ENCODE measurements at regions not wholly inside any gene's neighbourhood (a gene's known extent, or its start where the extent isn't known, plus 50 kb on each side); places are given as distances from the start of the nearest gene placed in this dataset.

DNA sequence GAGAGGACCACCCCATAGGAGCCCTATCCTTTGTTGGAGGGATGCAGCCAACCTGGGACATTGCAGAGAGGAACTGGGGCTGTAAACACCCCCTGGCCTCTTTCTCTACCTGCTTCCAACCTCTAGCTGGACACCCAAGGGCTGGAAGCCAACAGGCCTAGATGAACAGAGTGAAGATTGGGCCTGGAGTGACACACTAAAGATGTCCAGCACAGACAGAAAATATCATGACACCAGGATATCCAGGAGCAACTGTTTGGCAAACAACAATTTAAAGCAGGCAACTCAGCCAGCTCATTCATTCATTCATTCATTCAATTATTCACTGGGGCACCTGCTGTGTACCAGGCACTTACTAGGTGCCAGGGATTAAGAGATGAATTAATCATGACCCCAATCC, 125.0 kb upstream of the NCOR2 start:
- TF ChIP-seq BACH2 (CRISPR knock-in tag; IDR thresholded peaks at IDR 0.05; ENCODE audit: borderline replicate concordance) = no peak
- no peak for TF ChIP-seq ZC3H10 (CRISPR knock-in tag; IDR thresholded peaks at IDR 0.05)
- TF ChIP-seq, protein P1, sequence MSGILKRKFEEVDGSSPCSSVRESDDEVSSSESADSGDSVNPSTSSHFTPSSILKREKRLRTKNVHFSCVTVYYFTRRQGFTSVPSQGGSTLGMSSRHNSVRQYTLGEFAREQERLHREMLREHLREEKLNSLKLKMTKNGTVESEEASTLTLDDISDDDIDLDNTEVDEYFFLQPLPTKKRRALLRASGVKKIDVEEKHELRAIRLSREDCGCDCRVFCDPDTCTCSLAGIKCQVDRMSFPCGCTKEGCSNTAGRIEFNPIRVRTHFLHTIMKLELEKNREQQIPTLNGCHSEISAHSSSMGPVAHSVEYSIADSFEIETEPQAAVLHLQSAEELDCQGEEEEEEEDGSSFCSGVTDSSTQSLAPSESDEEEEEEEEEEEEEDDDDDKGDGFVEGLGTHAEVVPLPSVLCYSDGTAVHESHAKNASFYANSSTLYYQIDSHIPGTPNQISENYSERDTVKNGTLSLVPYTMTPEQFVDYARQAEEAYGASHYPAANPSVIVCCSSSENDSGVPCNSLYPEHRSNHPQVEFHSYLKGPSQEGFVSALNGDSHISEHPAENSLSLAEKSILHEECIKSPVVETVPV (CRISPR knock-in tag; IDR thresholded peaks at IDR 0.05) = no peak
- TF ChIP-seq ISL1 (CRISPR knock-in tag; IDR thresholded peaks at IDR 0.05) = no peak
- no peak for TF ChIP-seq RARB (CRISPR knock-in tag; IDR thresholded peaks at IDR 0.05)
- TF ChIP-seq ZFP3 (CRISPR knock-in tag; IDR thresholded peaks at IDR 0.05) = no peak
- no peak for TF ChIP-seq ZNF565 (CRISPR knock-in tag; conservative IDR thresholded peaks at IDR 0.05; ENCODE audit: low read depth)
- no peak for TF ChIP-seq ZNF8 (CRISPR knock-in tag; IDR thresholded peaks at IDR 0.05)
- no peak for TF ChIP-seq ARNTL (CRISPR knock-in tag; IDR thresholded peaks at IDR 0.05; ENCODE audit: borderline replicate concordance, low read depth)
- TF ChIP-seq, protein P2, sequence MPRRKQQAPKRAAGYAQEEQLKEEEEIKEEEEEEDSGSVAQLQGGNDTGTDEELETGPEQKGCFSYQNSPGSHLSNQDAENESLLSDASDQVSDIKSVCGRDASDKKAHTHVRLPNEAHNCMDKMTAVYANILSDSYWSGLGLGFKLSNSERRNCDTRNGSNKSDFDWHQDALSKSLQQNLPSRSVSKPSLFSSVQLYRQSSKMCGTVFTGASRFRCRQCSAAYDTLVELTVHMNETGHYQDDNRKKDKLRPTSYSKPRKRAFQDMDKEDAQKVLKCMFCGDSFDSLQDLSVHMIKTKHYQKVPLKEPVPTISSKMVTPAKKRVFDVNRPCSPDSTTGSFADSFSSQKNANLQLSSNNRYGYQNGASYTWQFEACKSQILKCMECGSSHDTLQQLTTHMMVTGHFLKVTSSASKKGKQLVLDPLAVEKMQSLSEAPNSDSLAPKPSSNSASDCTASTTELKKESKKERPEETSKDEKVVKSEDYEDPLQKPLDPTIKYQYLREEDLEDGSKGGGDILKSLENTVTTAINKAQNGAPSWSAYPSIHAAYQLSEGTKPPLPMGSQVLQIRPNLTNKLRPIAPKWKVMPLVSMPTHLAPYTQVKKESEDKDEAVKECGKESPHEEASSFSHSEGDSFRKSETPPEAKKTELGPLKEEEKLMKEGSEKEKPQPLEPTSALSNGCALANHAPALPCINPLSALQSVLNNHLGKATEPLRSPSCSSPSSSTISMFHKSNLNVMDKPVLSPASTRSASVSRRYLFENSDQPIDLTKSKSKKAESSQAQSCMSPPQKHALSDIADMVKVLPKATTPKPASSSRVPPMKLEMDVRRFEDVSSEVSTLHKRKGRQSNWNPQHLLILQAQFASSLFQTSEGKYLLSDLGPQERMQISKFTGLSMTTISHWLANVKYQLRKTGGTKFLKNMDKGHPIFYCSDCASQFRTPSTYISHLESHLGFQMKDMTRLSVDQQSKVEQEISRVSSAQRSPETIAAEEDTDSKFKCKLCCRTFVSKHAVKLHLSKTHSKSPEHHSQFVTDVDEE (CRISPR knock-in tag; IDR thresholded peaks at IDR 0.05) = no peak
- TF ChIP-seq GLIS3 (CRISPR knock-in tag; IDR thresholded peaks at IDR 0.05) = no peak
- no peak for TF ChIP-seq ESRRG (CRISPR knock-in tag; IDR thresholded peaks at IDR 0.05)
- no peak for TF ChIP-seq ZFP30 (CRISPR knock-in tag; IDR thresholded peaks at IDR 0.05)
- TF ChIP-seq, protein P3, sequence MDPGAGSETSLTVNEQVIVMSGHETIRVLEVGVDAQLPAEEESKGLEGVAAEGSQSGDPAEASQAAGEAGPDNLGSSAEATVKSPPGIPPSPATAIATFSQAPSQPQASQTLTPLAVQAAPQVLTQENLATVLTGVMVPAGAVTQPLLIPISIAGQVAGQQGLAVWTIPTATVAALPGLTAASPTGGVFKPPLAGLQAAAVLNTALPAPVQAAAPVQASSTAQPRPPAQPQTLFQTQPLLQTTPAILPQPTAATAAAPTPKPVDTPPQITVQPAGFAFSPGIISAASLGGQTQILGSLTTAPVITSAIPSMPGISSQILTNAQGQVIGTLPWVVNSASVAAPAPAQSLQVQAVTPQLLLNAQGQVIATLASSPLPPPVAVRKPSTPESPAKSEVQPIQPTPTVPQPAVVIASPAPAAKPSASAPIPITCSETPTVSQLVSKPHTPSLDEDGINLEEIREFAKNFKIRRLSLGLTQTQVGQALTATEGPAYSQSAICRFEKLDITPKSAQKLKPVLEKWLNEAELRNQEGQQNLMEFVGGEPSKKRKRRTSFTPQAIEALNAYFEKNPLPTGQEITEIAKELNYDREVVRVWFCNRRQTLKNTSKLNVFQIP (CRISPR knock-in tag; IDR thresholded peaks at IDR 0.05; ENCODE audit: borderline replicate concordance, low read depth) = no peak
- TF ChIP-seq SNAI2 (CRISPR knock-in tag; IDR thresholded peaks at IDR 0.05) = no peak
- TF ChIP-seq TOX (CRISPR knock-in tag; IDR thresholded peaks at IDR 0.05; ENCODE audit: borderline replicate concordance) = no peak
- TF ChIP-seq TCF4 (CRISPR knock-in tag; IDR thresholded peaks at IDR 0.05; ENCODE audit: borderline replicate concordance) = no peak
- TF ChIP-seq, protein P4, sequence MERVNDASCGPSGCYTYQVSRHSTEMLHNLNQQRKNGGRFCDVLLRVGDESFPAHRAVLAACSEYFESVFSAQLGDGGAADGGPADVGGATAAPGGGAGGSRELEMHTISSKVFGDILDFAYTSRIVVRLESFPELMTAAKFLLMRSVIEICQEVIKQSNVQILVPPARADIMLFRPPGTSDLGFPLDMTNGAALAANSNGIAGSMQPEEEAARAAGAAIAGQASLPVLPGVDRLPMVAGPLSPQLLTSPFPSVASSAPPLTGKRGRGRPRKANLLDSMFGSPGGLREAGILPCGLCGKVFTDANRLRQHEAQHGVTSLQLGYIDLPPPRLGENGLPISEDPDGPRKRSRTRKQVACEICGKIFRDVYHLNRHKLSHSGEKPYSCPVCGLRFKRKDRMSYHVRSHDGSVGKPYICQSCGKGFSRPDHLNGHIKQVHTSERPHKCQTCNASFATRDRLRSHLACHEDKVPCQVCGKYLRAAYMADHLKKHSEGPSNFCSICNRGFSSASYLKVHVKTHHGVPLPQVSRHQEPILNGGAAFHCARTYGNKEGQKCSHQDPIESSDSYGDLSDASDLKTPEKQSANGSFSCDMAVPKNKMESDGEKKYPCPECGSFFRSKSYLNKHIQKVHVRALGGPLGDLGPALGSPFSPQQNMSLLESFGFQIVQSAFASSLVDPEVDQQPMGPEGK (CRISPR knock-in tag; IDR thresholded peaks at IDR 0.05; ENCODE audit: borderline replicate concordance) = no peak
- no peak for ATAC-seq

DNA sequence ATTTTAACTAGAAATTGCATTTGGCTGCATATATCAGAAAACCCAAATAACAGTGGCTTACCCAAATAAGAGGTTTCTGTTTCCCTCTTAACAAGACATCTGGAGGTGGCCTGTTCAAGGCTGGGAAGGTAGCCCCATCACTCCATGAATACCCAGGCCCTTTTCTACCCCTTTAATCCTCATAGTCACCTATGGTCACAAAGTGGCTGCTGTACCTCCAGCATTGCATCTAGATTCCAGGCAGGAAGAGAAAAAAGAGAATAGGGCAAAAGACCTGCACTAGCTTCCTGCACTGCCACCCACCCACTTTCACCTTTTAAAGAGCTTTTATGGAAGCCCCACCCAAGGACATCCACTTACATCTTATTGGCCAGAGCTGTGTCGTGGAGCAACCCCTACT, 124.0 kb upstream of the NCOR2 start:
- no peak for TF ChIP-seq TOX (CRISPR knock-in tag; IDR thresholded peaks at IDR 0.05; ENCODE audit: borderline replicate concordance)
- no peak for TF ChIP-seq CSDC2 (CRISPR knock-in tag; IDR thresholded peaks at IDR 0.05)
- TF ChIP-seq, protein P3 (CRISPR knock-in tag; IDR thresholded peaks at IDR 0.05; ENCODE audit: borderline replicate concordance, low read depth) = no peak
- TF ChIP-seq, protein P5, sequence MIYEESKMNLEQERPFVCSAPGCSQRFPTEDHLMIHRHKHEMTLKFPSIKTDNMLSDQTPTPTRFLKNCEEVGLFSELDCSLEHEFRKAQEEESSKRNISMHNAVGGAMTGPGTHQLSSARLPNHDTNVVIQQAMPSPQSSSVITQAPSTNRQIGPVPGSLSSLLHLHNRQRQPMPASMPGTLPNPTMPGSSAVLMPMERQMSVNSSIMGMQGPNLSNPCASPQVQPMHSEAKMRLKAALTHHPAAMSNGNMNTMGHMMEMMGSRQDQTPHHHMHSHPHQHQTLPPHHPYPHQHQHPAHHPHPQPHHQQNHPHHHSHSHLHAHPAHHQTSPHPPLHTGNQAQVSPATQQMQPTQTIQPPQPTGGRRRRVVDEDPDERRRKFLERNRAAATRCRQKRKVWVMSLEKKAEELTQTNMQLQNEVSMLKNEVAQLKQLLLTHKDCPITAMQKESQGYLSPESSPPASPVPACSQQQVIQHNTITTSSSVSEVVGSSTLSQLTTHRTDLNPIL (CRISPR knock-in tag; IDR thresholded peaks at IDR 0.05; ENCODE audit: low read depth) = no peak
- TF ChIP-seq RARB (CRISPR knock-in tag; IDR thresholded peaks at IDR 0.05) = no peak
- no peak for TF ChIP-seq ZNF70 (CRISPR knock-in tag; IDR thresholded peaks at IDR 0.05)
- no peak for ATAC-seq

Measured in SK-N-SH treated with all-trans-retinoic acid at 6 μM for 48 hours (cell line).